ENCODE measurements at regions not wholly inside any gene's neighbourhood (a gene's known extent, or its start where the extent isn't known, plus 50 kb on each side); places are given as distances from the start of the nearest gene placed in this dataset.
"Not testable (repeated sequence)": the region's sequence is repeated elsewhere in the genome, so short reads cannot be mapped to it uniquely, and the experiment has no call there.

- peaks cover 0 to 16% (median 14%) of the 10 kb centered on the region in 4 experiments for H3K4me1 ChIP-seq (ENCODE audit: control extremely low read depth in 1 of 4, control insufficient read depth in 4 of 4, insufficient read depth in 4 of 4, low read length in 3 of 4)
- POLR2A ChIA-PET; H3K4me3 ChIP-seq (ENCODE audit: control insufficient read depth in 1 of 7, extremely low read depth in 1 of 7, insufficient read depth in 4 of 7, low read depth in 2 of 7, low read length in 6 of 7); H3K27me3 ChIP-seq (replicated peaks in 2 of 5; ENCODE audit: control insufficient read depth in 4 of 5, insufficient read depth in 5 of 5, low read length in 4 of 5); H3K9me3 ChIP-seq (ENCODE audit: control extremely low read depth in 1 of 5, control insufficient read depth in 4 of 5, insufficient read depth in 2 of 5, low read depth in 1 of 5, low read length in 4 of 5); DNase-seq; H3K27ac ChIP-seq (ENCODE audit: insufficient read depth in 1 of 2, low read depth in 1 of 2, low read length in 2 of 2, poor library complexity in 1 of 2, severe bottlenecking in 2 of 2); H3K36me3 ChIP-seq (ENCODE audit: control insufficient read depth in 4 of 4, insufficient read depth in 4 of 4, low read length in 3 of 4): not testable (repeated sequence)
- CTCF ChIA-PET: interaction anchor here (1.4 kb wide), 1 partner anchor 24 kb away, joined by 3 read pairs; no protein-coding TSS in a partner anchor
These were observed 60.5 kb upstream of the AK4 start for GRCh38 chr1:65087519-65087918.

- ChIA-PET CTCF (interaction anchor here (1.0 kb wide), 1 partner anchor 16 kb away, joined by 3 read pairs; no protein-coding TSS in a partner anchor), POLR2A (no interaction called here)
- H3K4me1 ChIP-seq (ENCODE audit: control extremely low read depth in 1 of 4, control insufficient read depth in 4 of 4, insufficient read depth in 4 of 4, low read length in 3 of 4): no peaks in the 10 kb centered on the region
- no peak overlapping the region for H3K27ac ChIP-seq (ENCODE audit: insufficient read depth in 1 of 2, low read depth in 1 of 2, low read length in 2 of 2, poor library complexity in 1 of 2, severe bottlenecking in 2 of 2)
- no peak overlapping the region for H3K4me3 ChIP-seq (ENCODE audit: control insufficient read depth in 1 of 7, extremely low read depth in 1 of 7, insufficient read depth in 4 of 7, low read depth in 2 of 7, low read length in 6 of 7)
- 96% methylated on average over 3 of the region's 4 CpGs for WGBS (ENCODE audit: insufficient coverage)
- no peaks in the 10 kb centered on the region for H3K27me3 ChIP-seq (replicated peaks in 2 of 5; ENCODE audit: control insufficient read depth in 4 of 5, insufficient read depth in 5 of 5, low read length in 4 of 5)
- H3K9me3 ChIP-seq (ENCODE audit: control extremely low read depth in 1 of 5, control insufficient read depth in 4 of 5, insufficient read depth in 2 of 5, low read depth in 1 of 5, low read length in 4 of 5): peaks cover 0 to 11% (median 3%) of the 10 kb centered on the region in 5 experiments
- no peak for DNase-seq
- H3K36me3 ChIP-seq (ENCODE audit: control insufficient read depth in 4 of 4, insufficient read depth in 4 of 4, low read length in 3 of 4): no peaks in the 10 kb centered on the region
These were observed 57.6 kb upstream of the AK4 start for GRCh38 chr1:65090406-65090805.

- H3K9me3 ChIP-seq (ENCODE audit: control extremely low read depth in 1 of 5, control insufficient read depth in 4 of 5, insufficient read depth in 2 of 5, low read depth in 1 of 5, low read length in 4 of 5): peaks cover 0 to 5% (median 0%) of the 10 kb centered on the region in 5 experiments
- no CpG with 5 or more reads among the region's 2 CpGs for WGBS (ENCODE audit: insufficient coverage)
- H3K4me3 ChIP-seq (ENCODE audit: control insufficient read depth in 1 of 7, extremely low read depth in 1 of 7, insufficient read depth in 4 of 7, low read depth in 2 of 7, low read length in 6 of 7): no peak overlapping the region
- ChIA-PET CTCF (no interaction called here), POLR2A (no interaction called here)
- DNase-seq: no peak
- H3K27ac ChIP-seq (ENCODE audit: insufficient read depth in 1 of 2, low read depth in 1 of 2, low read length in 2 of 2, poor library complexity in 1 of 2, severe bottlenecking in 2 of 2): no peak overlapping the region
- no peaks in the 10 kb centered on the region for H3K27me3 ChIP-seq (replicated peaks in 2 of 5; ENCODE audit: control insufficient read depth in 4 of 5, insufficient read depth in 5 of 5, low read length in 4 of 5)
- H3K36me3 ChIP-seq (ENCODE audit: control insufficient read depth in 4 of 4, insufficient read depth in 4 of 4, low read length in 3 of 4): no peaks in the 10 kb centered on the region
- H3K4me1 ChIP-seq (ENCODE audit: control extremely low read depth in 1 of 4, control insufficient read depth in 4 of 4, insufficient read depth in 4 of 4, low read length in 3 of 4): no peaks in the 10 kb centered on the region
These were observed 55.3 kb upstream of the AK4 start for GRCh38 chr1:65092691-65093090.

GRCh38 chr1:65097076-65097475 is 50.9 kb upstream of the AK4 start:
- Histone ChIP-seq H3K36me3 (ENCODE audit: control insufficient read depth in 4 of 4, insufficient read depth in 4 of 4, low read length in 3 of 4) (no peaks in the 10 kb centered on the region), H3K4me1 (ENCODE audit: control extremely low read depth in 1 of 4, control insufficient read depth in 4 of 4, insufficient read depth in 4 of 4, low read length in 3 of 4) (no peaks in the 10 kb centered on the region), H3K27me3 (replicated peaks in 2 of 5; ENCODE audit: control insufficient read depth in 4 of 5, insufficient read depth in 5 of 5, low read length in 4 of 5) (no peaks in the 10 kb centered on the region), H3K27ac (ENCODE audit: insufficient read depth in 1 of 2, low read depth in 1 of 2, low read length in 2 of 2, poor library complexity in 1 of 2, severe bottlenecking in 2 of 2) (no peak overlapping the region), H3K4me3 (ENCODE audit: control insufficient read depth in 1 of 7, extremely low read depth in 1 of 7, insufficient read depth in 4 of 7, low read depth in 2 of 7, low read length in 6 of 7) (no peak overlapping the region), H3K9me3 (ENCODE audit: control extremely low read depth in 1 of 5, control insufficient read depth in 4 of 5, insufficient read depth in 2 of 5, low read depth in 1 of 5, low read length in 4 of 5) (peaks cover 1 to 20% (median 18%) of the 10 kb centered on the region in 5 experiments)
- DNase-seq: peak in 1 of 3 donors; percentile 28
- WGBS (ENCODE audit: insufficient coverage): 92% methylated on average over 2 of the region's 2 CpGs
- POLR2A ChIA-PET: no interaction called here
- CTCF ChIA-PET: interaction anchor here (0.6 kb wide), 1 partner anchor 124 kb away, joined by 3 read pairs; no protein-coding TSS in a partner anchor
